ENCODE measurements at regions not wholly inside any gene's neighbourhood (a gene's known extent, or its start where the extent isn't known, plus 50 kb on each side); places are given as distances from the start of the nearest gene placed in this dataset.

DNA sequence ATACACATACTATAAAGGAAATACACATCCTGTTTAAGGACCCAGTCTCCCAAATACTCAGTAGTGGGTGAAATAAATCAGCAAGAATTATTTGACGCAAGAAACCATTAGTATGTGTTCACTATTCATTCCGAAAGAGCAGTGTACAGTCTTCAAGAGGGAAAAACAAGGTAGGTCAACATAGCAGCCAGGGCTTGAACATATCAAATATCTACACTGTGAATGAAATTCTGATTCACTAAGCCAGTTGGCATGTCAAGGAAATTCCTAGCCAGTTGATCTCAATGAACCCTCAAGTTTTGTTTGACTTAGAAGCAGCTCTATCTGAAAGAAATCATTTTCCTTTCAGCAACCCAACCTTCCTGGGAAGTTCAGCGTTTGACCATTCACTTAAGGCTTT lies 99.0 kb downstream of the CNTN3 start:
- no peak overlapping the region for H3K4me3 ChIP-seq (ENCODE audit: low read depth, low read length)
- DNase-seq (ENCODE audit: low read depth): no peak
- TF ChIP-seq CTCF (IDR thresholded peaks at IDR 0.05; ENCODE audit: insufficient read depth, low read depth, low read length, missing control alignments): no peak

- TF ChIP-seq CTCF (IDR thresholded peaks at IDR 0.05; ENCODE audit: insufficient read depth, low read depth, low read length, missing control alignments): no peak
- DNase-seq (ENCODE audit: low read depth): no peak
- H3K4me3 ChIP-seq (ENCODE audit: low read depth, low read length): no peak overlapping the region
Observed at GRCh38 chr3:74511078-74511477, 103.4 kb downstream of the CNTN3 start.

GRCh38 chr3:74510261-74510818 lies 104.1 kb downstream of the CNTN3 start:
- DNase-seq (ENCODE audit: low read depth): no peak
- no peak overlapping the region for H3K4me3 ChIP-seq (ENCODE audit: low read depth, low read length)
- TF ChIP-seq CTCF (IDR thresholded peaks at IDR 0.05; ENCODE audit: insufficient read depth, low read depth, low read length, missing control alignments): no peak

DNA sequence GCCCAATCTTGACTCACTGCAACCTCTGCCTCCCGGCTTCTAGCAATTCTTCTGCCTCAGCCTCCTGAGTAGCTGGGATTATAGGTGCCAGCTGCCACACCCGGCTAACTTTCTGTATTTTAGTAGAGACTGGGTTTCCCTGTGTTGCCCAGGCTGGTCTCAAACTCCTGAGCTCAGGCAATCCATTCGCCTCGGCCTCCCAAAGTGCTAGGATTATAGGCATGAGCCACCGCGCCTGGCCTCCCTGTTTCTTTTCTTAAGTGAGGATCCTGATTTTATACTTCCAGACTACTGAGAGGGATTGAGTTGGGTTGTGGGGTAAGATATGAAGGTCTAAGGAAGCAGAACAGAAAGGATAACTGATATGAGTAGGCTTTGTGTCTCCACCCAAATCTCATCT lies 106.8 kb downstream of the CNTN3 start:
- no peak for DNase-seq (ENCODE audit: low read depth)
- TF ChIP-seq CTCF (IDR thresholded peaks at IDR 0.05; ENCODE audit: insufficient read depth, low read depth, low read length, missing control alignments): no peak
- no peak overlapping the region for H3K4me3 ChIP-seq (ENCODE audit: low read depth, low read length)

- no peak overlapping the region for H3K4me3 ChIP-seq (ENCODE audit: low read depth, low read length)
- no peak for DNase-seq (ENCODE audit: low read depth)
- no peak for TF ChIP-seq CTCF (IDR thresholded peaks at IDR 0.05; ENCODE audit: insufficient read depth, low read depth, low read length, missing control alignments)
Observed at GRCh38 chr3:74506246-74506645, 108.2 kb downstream of the CNTN3 start.

DNA sequence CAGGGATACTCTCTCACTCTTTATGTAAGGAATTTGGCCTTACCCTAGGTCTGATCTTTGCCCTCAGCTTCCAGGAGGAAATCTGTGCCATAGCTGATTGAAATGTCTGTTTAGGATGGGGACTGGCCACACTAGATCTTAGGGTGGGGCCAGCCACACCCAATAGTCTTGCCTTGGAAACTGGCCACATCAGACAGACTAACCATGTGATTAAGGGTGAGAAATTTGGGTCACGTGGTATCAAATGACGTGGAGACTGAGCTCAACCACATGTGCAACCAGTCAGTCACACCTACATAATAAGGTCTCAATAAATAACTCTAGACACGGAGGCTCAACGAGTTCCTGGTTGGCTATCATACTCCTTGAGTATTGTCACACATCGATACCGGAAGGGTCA lies 113.5 kb downstream of the CNTN3 start:
- H3K4me3 ChIP-seq (ENCODE audit: low read depth, low read length): no peak overlapping the region
- TF ChIP-seq CTCF (IDR thresholded peaks at IDR 0.05; ENCODE audit: insufficient read depth, low read depth, low read length, missing control alignments): no peak
- no peak for DNase-seq (ENCODE audit: low read depth)

- H3K4me3 ChIP-seq (ENCODE audit: low read depth, low read length): no peak overlapping the region
- TF ChIP-seq CTCF (IDR thresholded peaks at IDR 0.05; ENCODE audit: insufficient read depth, low read depth, low read length, missing control alignments): no peak
- DNase-seq (ENCODE audit: low read depth): no peak
Observed at GRCh38 chr3:74500257-74500656, 114.2 kb downstream of the CNTN3 start.
